Astrocyte of the cerebellum (primary cell): ENCODE measurements at regions not wholly inside any gene's neighbourhood (a gene's known extent, or its start where the extent isn't known, plus 50 kb on each side); places are given as distances from the start of the nearest gene placed in this dataset.
"Not testable (repeated sequence)": the region's sequence is repeated elsewhere in the genome, so short reads cannot be mapped to it uniquely, and the experiment has no call there.

ENCODE experiments used
- DNase-seq: peaks from one replicate; pipeline ENCODE4 v3.0.0-alpha.2; 2011; ENCODE audit warnings: low read depth
- H3K4me3 ChIP-seq: 2 replicates; pipeline ENCODE4 v1.5.1; 2011; ENCODE audit warnings: mild to moderate bottlenecking, low read depth, low read length, moderate library complexity
- in situ Hi-C: cut with HindIII; loops from 2 replicates; pipeline ENCODE4 v1.10.0; 2017; ENCODE audit warnings: low sequenced_read_pairs
- TF ChIP-seq, protein P1 (sequence below): IDR thresholded peaks from 2 replicates; pipeline ENCODE4 v1.5.1; 2012; ENCODE audit warnings: low read length, low read depth, moderate library complexity, mild to moderate bottlenecking; ENCODE audit errors: missing control alignments

- TF ChIP-seq, protein P1, sequence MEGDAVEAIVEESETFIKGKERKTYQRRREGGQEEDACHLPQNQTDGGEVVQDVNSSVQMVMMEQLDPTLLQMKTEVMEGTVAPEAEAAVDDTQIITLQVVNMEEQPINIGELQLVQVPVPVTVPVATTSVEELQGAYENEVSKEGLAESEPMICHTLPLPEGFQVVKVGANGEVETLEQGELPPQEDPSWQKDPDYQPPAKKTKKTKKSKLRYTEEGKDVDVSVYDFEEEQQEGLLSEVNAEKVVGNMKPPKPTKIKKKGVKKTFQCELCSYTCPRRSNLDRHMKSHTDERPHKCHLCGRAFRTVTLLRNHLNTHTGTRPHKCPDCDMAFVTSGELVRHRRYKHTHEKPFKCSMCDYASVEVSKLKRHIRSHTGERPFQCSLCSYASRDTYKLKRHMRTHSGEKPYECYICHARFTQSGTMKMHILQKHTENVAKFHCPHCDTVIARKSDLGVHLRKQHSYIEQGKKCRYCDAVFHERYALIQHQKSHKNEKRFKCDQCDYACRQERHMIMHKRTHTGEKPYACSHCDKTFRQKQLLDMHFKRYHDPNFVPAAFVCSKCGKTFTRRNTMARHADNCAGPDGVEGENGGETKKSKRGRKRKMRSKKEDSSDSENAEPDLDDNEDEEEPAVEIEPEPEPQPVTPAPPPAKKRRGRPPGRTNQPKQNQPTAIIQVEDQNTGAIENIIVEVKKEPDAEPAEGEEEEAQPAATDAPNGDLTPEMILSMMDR: no peak
- H3K4me3 ChIP-seq: no peak overlapping the region
- no peak for DNase-seq
- in situ Hi-C loops: no loop called here
Measured at GRCh38 chr1:190812996-190813395, 335.3 kb upstream of the BRINP3 start.

GRCh38 chr1:190832511-190832910 is 354.8 kb upstream of the BRINP3 start:
- no peak for DNase-seq
- in situ Hi-C loops: no loop called here
- H3K4me3 ChIP-seq: no peak overlapping the region
- TF ChIP-seq, protein P1: no peak

GRCh38 chr1:190835658-190836057 is 358.0 kb upstream of the BRINP3 start:
- TF ChIP-seq, protein P1: no peak
- no peak for DNase-seq
- no peak overlapping the region for H3K4me3 ChIP-seq
- in situ Hi-C loops: no loop called here

DNA sequence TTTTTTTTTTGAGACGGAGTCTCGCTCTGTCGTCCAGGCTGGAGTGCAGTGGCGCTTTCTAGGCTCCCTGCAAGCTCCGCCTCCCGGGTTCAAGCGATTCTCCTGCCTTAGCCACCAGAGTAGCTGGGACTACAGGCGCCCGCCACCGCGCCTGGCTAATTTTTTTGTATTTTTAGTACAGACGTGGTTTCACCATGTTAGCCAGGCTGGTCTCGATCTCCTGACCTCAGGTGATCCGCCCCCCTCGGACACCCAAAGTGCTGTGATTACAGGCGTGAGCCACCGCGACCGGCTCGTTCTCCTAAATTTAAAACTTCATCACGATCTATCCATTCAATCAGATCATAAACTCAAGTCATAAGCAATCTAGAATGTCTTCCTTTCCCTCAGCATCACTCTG is 359.5 kb upstream of the BRINP3 start:
- in situ Hi-C loops, DNase-seq: not testable (repeated sequence)

GRCh38 chr1:190837888-190838287 is 360.2 kb upstream of the BRINP3 start:
- in situ Hi-C loops: no loop called here
- TF ChIP-seq, protein P1: no peak
- no peak for DNase-seq
- H3K4me3 ChIP-seq: no peak overlapping the region

More for the DNA sequence above, 359.5 kb upstream of the BRINP3 start:
- not testable (repeated sequence) for H3K4me3 ChIP-seq

DNA sequence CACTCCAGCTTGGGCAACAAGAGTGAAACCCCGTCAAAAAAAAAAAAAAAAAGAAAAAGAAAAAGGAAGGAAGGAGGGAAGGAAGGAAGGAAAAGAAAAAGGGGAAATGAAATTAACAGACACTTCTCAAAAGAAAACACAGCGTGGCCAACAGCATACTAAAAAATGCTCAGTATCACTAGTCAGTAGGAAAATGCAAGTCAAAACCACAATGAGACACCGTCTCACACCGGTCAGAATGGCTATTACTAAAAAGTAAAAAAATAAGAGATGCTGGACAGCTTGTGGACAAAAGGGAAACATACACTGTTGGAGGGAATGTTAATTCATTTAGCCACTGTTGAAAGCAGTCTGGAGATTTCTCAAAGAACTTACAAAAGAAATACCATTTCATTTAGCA is 369.5 kb upstream of the BRINP3 start:
- DNase-seq: no peak
- TF ChIP-seq, protein P1: no peak
- no peak overlapping the region for H3K4me3 ChIP-seq
- in situ Hi-C loops: no loop called here

GRCh38 chr1:190849346-190849745 is 371.7 kb upstream of the BRINP3 start:
- no peak for DNase-seq
- in situ Hi-C loops: no loop called here
- no peak overlapping the region for H3K4me3 ChIP-seq
- TF ChIP-seq, protein P1: no peak
